K562 (cell line): ENCODE measurements at regions not wholly inside any gene's neighbourhood (a gene's known extent, or its start where the extent isn't known, plus 50 kb on each side); places are given as distances from the start of the nearest gene placed in this dataset.

ENCODE experiments used
- CHCHD3 ChIP-seq: fragments of 250-450 bp; sonication (Bioruptor Pico); IDR thresholded peaks from 2 replicates; pipeline ENCODE4 v2.1.2; 2022; ENCODE audit warnings: mild to moderate bottlenecking
- CXXC5 ChIP-seq: fragments of 250-450 bp; sonication (Bioruptor Pico); IDR thresholded peaks from 2 replicates; pipeline ENCODE4 v1.8.0; 2022; ENCODE audit warnings: inconsistent platforms, mild to moderate bottlenecking, moderate library complexity
- DDX20 ChIP-seq: fragments of 450-650 bp; IDR thresholded peaks from 2 replicates; pipeline ENCODE4 v1.6.1; 2016; ENCODE audit warnings: missing genetic modification characterization, low read depth, mild to moderate bottlenecking, missing compliant biosample characterization, moderate library complexity
- DMBX1 ChIP-seq: fragments of 250-450 bp; sonication (Bioruptor Pico); IDR thresholded peaks from 2 replicates; pipeline ENCODE4 v1.8.0; 2022; ENCODE audit warnings: inconsistent platforms, mild to moderate bottlenecking, moderate library complexity, borderline replicate concordance
- EP300 ChIP-seq: IDR thresholded peaks from 2 replicates; pipeline ENCODE4 v1.6.1; 2012; ENCODE audit warnings: low read length, improper control_type of control experiment
- FOXJ3 ChIP-seq: sonication (generic); formaldehyde crosslinking; IDR thresholded peaks from 2 replicates; pipeline ENCODE4 v1.4.0; 2020; ENCODE audit warnings: mild to moderate bottlenecking, missing genetic modification reagents
- HDAC3 ChIP-seq: fragments of 450-650 bp; IDR thresholded peaks from 2 replicates; pipeline ENCODE4 v1.6.1; 2018; ENCODE audit warnings: borderline replicate concordance, mild to moderate bottlenecking, moderate library complexity; ENCODE audit not compliant: partially characterized antibody
- HMGN3 ChIP-seq: IDR thresholded peaks from 2 replicates; pipeline ENCODE4 v1.6.1; 2011; ENCODE audit warnings: borderline replicate concordance, low read depth, mild to moderate bottlenecking, mixed read lengths, low read length; ENCODE audit not compliant: insufficient read length; ENCODE audit errors: extremely low read depth
- ILK ChIP-seq: fragments of 450-650 bp; IDR thresholded peaks from 2 replicates; pipeline ENCODE4 v1.6.1; 2016; ENCODE audit warnings: missing genetic modification characterization, low read depth, mild to moderate bottlenecking, missing compliant biosample characterization, moderate library complexity, borderline replicate concordance
- KDM1A ChIP-seq, 2 experiments: fragments of 450-650 bp; IDR thresholded peaks; 2 replicates each; pipeline ENCODE4 v1.6.1; 2016; ENCODE audit warnings: mild to moderate bottlenecking in 2 of 2
- NFIC ChIP-seq: fragments of 450-650 bp; IDR thresholded peaks from 2 replicates; pipeline ENCODE4 v1.6.1; 2017; ENCODE audit warnings: mild to moderate bottlenecking, inconsistent platforms
- NR4A1 ChIP-seq, 2 experiments: fragments of 250-450 bp in 1 of 2; fragments of 450-650 bp in 1 of 2; sonication (Bioruptor Pico) in 1 of 2; IDR thresholded peaks; 2 replicates each; pipeline versions ENCODE4 v1.4.0 to v1.6.1; 2016 to 2020; ENCODE audit warnings: mild to moderate bottlenecking in 2 of 2, missing compliant biosample characterization in 1 of 2, missing genetic modification characterization in 1 of 2, moderate library complexity in 1 of 2
- PML ChIP-seq: IDR thresholded peaks from 2 replicates; pipeline ENCODE4 v1.6.1; 2012; ENCODE audit warnings: low read length, inconsistent platforms
- PTTG1 ChIP-seq: fragments of 450-650 bp; IDR thresholded peaks from 2 replicates; pipeline ENCODE4 v1.6.1; 2016; ENCODE audit warnings: low read depth, mild to moderate bottlenecking, missing genetic modification characterization, missing compliant biosample characterization
- RB1 ChIP-seq: fragments of 450-650 bp; IDR thresholded peaks from 2 replicates; pipeline ENCODE4 v1.6.1; 2017; ENCODE audit warnings: low read depth, mild to moderate bottlenecking
- SAFB2 ChIP-seq: fragments of 200-400 bp; formaldehyde crosslinking; IDR thresholded peaks from 2 replicates; pipeline ENCODE4 v1.6.1; 2018; ENCODE audit warnings: borderline replicate concordance, low read length, low read depth, moderate library complexity; ENCODE audit not compliant: severe bottlenecking
- SMARCA4 ChIP-seq: fragments of 450-650 bp; IDR thresholded peaks from 2 replicates; pipeline ENCODE4 v1.6.1; 2016
- SMARCB1 ChIP-seq: IDR thresholded peaks from 2 replicates; pipeline ENCODE4 v1.6.1; 2011; ENCODE audit warnings: improper control_type of control experiment, low read depth; ENCODE audit not compliant: insufficient read length
- STAT5A ChIP-seq: IDR thresholded peaks from 2 replicates; pipeline ENCODE4 v1.6.1; 2012; ENCODE audit warnings: low read length, inconsistent platforms, borderline replicate concordance
- TBL1XR1 ChIP-seq, 2 experiments: IDR thresholded peaks; 2 replicates each; pipeline ENCODE4 v1.6.1; 2012; ENCODE audit warnings: improper control_type of control experiment in 2 of 2, low read length in 2 of 2, mild to moderate bottlenecking in 1 of 2
- TEAD1 ChIP-seq, 2 experiments: fragments of 450-650 bp in 1 of 2; sonication (generic) in 1 of 2; formaldehyde crosslinking; IDR thresholded peaks; 2 replicates each; pipeline versions ENCODE4 v1.4.0 to v1.8.0; 2020 to 2022; ENCODE audit warnings: mild to moderate bottlenecking in 2 of 2, missing genetic modification reagents in 1 of 2
- TEAD2 ChIP-seq: fragments of 450-650 bp; IDR thresholded peaks from 2 replicates; pipeline ENCODE4 v1.6.1; 2016; ENCODE audit warnings: missing genetic modification characterization, control low read depth, missing compliant biosample characterization
- ZEB2 ChIP-seq: fragments of 450-650 bp; IDR thresholded peaks from 2 replicates; pipeline ENCODE4 v1.6.1; 2016
- ZNF668 ChIP-seq: fragments of 250-450 bp; sonication (Bioruptor Pico); IDR thresholded peaks from 2 replicates; pipeline ENCODE4 v1.8.0; 2022; ENCODE audit warnings: mild to moderate bottlenecking, inconsistent platforms
- ZNF695 ChIP-seq: fragments of 450-650 bp; formaldehyde crosslinking; IDR thresholded peaks from 2 replicates; pipeline ENCODE4 v1.4.0; 2020; ENCODE audit warnings: mild to moderate bottlenecking, moderate library complexity
- TF ChIP-seq, protein P1 (sequence below), 2 experiments: fragments of 150-350 bp in 1 of 2; IDR thresholded peaks; 2 replicates each; pipeline ENCODE4 v1.6.1; 2012 to 2016; ENCODE audit warnings: low read depth in 2 of 2, low read length in 2 of 2, mild to moderate bottlenecking in 1 of 2, moderate library complexity in 1 of 2
- TF ChIP-seq, protein P2 (sequence below): fragments of 450-650 bp; IDR thresholded peaks from 2 replicates; pipeline ENCODE4 v1.6.1; 2016

DNA sequence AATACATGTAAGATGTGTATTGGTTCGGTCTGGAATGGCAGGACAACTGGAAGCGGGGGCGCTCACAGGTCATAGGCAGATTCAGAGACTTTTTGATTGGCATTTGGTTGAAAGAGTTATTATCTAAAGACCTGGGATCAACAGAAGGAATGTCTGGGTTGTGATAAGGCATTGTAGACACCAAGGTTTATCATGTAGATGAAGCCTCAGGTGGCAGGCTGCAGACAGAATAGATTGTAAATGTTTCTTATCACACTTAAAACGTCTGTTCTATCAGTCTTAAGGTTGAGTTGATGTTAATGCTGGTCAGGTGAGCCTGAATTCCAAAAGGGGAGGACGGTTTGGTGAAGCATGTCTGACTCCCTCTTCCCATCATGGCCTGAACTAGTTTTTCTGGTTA is 295.9 kb upstream of the PROK2 start (continued):
- TF ChIP-seq, protein P1, sequence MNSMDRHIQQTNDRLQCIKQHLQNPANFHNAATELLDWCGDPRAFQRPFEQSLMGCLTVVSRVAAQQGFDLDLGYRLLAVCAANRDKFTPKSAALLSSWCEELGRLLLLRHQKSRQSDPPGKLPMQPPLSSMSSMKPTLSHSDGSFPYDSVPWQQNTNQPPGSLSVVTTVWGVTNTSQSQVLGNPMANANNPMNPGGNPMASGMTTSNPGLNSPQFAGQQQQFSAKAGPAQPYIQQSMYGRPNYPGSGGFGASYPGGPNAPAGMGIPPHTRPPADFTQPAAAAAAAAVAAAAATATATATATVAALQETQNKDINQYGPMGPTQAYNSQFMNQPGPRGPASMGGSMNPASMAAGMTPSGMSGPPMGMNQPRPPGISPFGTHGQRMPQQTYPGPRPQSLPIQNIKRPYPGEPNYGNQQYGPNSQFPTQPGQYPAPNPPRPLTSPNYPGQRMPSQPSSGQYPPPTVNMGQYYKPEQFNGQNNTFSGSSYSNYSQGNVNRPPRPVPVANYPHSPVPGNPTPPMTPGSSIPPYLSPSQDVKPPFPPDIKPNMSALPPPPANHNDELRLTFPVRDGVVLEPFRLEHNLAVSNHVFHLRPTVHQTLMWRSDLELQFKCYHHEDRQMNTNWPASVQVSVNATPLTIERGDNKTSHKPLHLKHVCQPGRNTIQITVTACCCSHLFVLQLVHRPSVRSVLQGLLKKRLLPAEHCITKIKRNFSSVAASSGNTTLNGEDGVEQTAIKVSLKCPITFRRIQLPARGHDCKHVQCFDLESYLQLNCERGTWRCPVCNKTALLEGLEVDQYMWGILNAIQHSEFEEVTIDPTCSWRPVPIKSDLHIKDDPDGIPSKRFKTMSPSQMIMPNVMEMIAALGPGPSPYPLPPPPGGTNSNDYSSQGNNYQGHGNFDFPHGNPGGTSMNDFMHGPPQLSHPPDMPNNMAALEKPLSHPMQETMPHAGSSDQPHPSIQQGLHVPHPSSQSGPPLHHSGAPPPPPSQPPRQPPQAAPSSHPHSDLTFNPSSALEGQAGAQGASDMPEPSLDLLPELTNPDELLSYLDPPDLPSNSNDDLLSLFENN (IDR thresholded peaks at IDR 0.05; ENCODE audit: low read depth in 2 of 2, low read length in 2 of 2) = peak in 1 of 2 experiments; percentile 53; a peak in 1 of 4 replicates
- peak; percentile 45; the same call in 1 of the 2 replicates for TF ChIP-seq DMBX1
- TF ChIP-seq STAT5A = peak; percentile 64; the same call in 1 of the 2 replicates
- TF ChIP-seq FOXJ3 (CRISPR knock-in tag) = no peak
- TF ChIP-seq CHCHD3 (CRISPR knock-in tag) = no peak
- peak; percentile 58 for TF ChIP-seq HDAC3
- TF ChIP-seq HMGN3 = peak; percentile 69
- 0 out of 4 replicates have a peak, but pooled peaks of 1 of the 2 experiments have one; percentile 12 for TF ChIP-seq KDM1A (IDR thresholded peaks at IDR 0.05)
- no peak for TF ChIP-seq SMARCB1
- no peak for TF ChIP-seq RB1
- TF ChIP-seq, protein P2, sequence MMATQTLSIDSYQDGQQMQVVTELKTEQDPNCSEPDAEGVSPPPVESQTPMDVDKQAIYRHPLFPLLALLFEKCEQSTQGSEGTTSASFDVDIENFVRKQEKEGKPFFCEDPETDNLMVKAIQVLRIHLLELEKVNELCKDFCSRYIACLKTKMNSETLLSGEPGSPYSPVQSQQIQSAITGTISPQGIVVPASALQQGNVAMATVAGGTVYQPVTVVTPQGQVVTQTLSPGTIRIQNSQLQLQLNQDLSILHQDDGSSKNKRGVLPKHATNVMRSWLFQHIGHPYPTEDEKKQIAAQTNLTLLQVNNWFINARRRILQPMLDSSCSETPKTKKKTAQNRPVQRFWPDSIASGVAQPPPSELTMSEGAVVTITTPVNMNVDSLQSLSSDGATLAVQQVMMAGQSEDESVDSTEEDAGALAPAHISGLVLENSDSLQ = peak; percentile 77
- TF ChIP-seq EP300 = peak; percentile 92
- no peak for TF ChIP-seq DDX20 (tag)
- TF ChIP-seq NFIC = peak; percentile 50
- peak; percentile 17; the same call in 1 of the 2 replicates for TF ChIP-seq CXXC5 (CRISPR knock-in tag)
- TF ChIP-seq TEAD1 (CRISPR knock-in tag; IDR thresholded peaks at IDR 0.05) = peak; percentile 33 to 50; a peak in 1 of 4 replicates
- peak; percentile 70; the same call in 1 of the 2 replicates for TF ChIP-seq ZEB2
- no peak for TF ChIP-seq TEAD2 (tag)
- TF ChIP-seq TBL1XR1 (IDR thresholded peaks at IDR 0.05; ENCODE audit: low read length in 2 of 2) = peak in 1 of 2 experiments; percentile 69; a peak in 2 of 4 replicates
- TF ChIP-seq NR4A1 (CRISPR knock-in tag; IDR thresholded peaks at IDR 0.05) = no peak
- no peak for TF ChIP-seq NR4A1 (tag; IDR thresholded peaks at IDR 0.05)
- peak; percentile 44; the same call in 1 of the 2 replicates for TF ChIP-seq ZNF668
- TF ChIP-seq PML = peak; percentile 94
- TF ChIP-seq SMARCA4 = peak; percentile 65; the same call in 1 of the 2 replicates
- no peak for TF ChIP-seq SAFB2
- TF ChIP-seq ZNF695 (CRISPR knock-in tag) = no peak
- TF ChIP-seq PTTG1 (tag) = no peak
- TF ChIP-seq ILK (tag) = no peak
